ENCODE measurements at regions not wholly inside any gene's neighbourhood (a gene's known extent, or its start where the extent isn't known, plus 50 kb on each side); places are given as distances from the start of the nearest gene placed in this dataset.

DNA sequence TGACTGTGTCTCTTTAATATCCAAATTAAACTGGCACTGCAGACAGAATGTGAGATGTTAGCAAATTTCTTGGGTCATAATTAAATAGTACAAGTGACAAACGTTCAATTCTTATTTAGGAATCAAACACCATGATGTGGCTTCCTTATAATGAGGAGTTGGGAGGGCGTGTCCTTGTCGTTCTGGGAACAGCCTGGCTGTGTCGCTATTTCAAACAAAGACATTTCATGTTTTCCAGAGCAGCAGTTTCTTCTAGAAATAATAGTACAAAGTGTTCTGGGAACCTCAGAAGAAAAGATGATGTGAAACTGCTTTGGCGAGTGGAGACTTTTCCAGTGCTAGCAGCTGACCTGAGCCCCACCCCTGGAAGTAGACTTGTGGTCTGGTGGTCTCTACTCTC lies 301.7 kb upstream of the N4BP1 start:
- H3K4me2 ChIP-seq, result no peak overlapping the region
- no peaks in the 10 kb centered on the region for H3K9me2 ChIP-seq
- ChIA-PET POLR2A (no interaction called here), CTCF (interaction anchor here (1.3 kb wide), 1 partner anchor 9 kb away, joined by 3 read pairs; no protein-coding TSS in a partner anchor)
- no peaks in the 10 kb centered on the region for H3K9me3 ChIP-seq
- no peaks in the 10 kb centered on the region for H3K36me3 ChIP-seq (replicated peaks in 1 of 2; ENCODE audit: control insufficient read depth in 1 of 2, insufficient read depth in 2 of 2, low read length in 1 of 2)
- H3K79me2 ChIP-seq (ENCODE audit: insufficient read depth), result no peaks in the 10 kb centered on the region
- H3K27ac ChIP-seq (ENCODE audit: low read depth in 2 of 2, low read length in 1 of 2), result no peak overlapping the region
- H3K4me1 ChIP-seq (ENCODE audit: control insufficient read depth in 1 of 2, insufficient read depth in 2 of 2, low read depth in 1 of 2, low read length in 1 of 2), result no peaks in the 10 kb centered on the region
- WGBS (ENCODE audit: low lambda C conversion rate), result 19% methylated on average over 5 of the region's 5 CpGs
- DNase-seq, result no peak
- H3F3A ChIP-seq (replicated peaks; ENCODE audit: insufficient read depth), result no peaks in the 10 kb centered on the region
- TF ChIP-seq SMC3 (IDR thresholded peaks at IDR 0.05; ENCODE audit: low read depth, low read length), result peak; percentile 17; the same call in 1 of the 2 replicates
- peak; percentile 38 for TF ChIP-seq CTCF (IDR thresholded peaks at IDR 0.05)
- 0 out of 2 replicates have a peak, but pooled peaks have one; percentile 4 for TF ChIP-seq RAD21 (IDR thresholded peaks at IDR 0.05; ENCODE audit: low read length)
- no peak for TF ChIP-seq RXRA (IDR thresholded peaks at IDR 0.05; ENCODE audit: borderline replicate concordance, low read depth)
- no peaks in the 10 kb centered on the region for H4K20me1 ChIP-seq (ENCODE audit: insufficient read depth)
- no peak overlapping the region for H3K4me3 ChIP-seq (ENCODE audit: low read depth in 2 of 2, low read length in 1 of 2)
- no peak overlapping the region for H2AFZ ChIP-seq (ENCODE audit: low read depth)
- no peaks in the 10 kb centered on the region; the same call in 1 of the 2 replicates for H3K27me3 ChIP-seq (ENCODE audit: insufficient read depth)
- no peak overlapping the region for H3K9ac ChIP-seq

DNA sequence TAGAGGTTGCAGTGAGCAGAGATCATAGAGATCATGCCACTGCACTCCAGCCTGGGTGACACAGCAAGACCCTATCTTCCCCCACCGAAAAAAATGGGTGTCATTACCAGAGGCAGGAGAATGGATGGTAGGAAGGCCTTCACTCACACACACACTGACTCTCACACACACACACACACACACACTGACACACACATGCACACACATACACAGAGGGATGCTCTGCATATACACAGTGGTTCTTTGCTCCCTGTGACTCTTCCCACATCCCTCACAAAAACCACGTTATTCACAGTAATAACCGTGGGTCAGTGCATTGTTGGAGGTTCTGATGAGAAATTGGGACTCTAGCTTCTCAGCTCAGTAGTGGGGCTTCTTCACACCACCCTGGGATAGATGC lies 300.2 kb upstream of the N4BP1 start:
- 4% methylated on average over 3 of the region's 3 CpGs for WGBS (ENCODE audit: low lambda C conversion rate)
- Histone ChIP-seq H3K27me3 (ENCODE audit: insufficient read depth) (no peaks in the 10 kb centered on the region; the same call in 1 of the 2 replicates), H3K9me2 (no peaks in the 10 kb centered on the region), H3K4me1 (ENCODE audit: control insufficient read depth in 1 of 2, insufficient read depth in 2 of 2, low read depth in 1 of 2, low read length in 1 of 2) (no peaks in the 10 kb centered on the region), H3K9me3 (no peaks in the 10 kb centered on the region), H3F3A (replicated peaks; ENCODE audit: insufficient read depth) (no peaks in the 10 kb centered on the region), H3K79me2 (ENCODE audit: insufficient read depth) (no peaks in the 10 kb centered on the region), H2AFZ (ENCODE audit: low read depth) (no peak overlapping the region), H3K36me3 (replicated peaks in 1 of 2; ENCODE audit: control insufficient read depth in 1 of 2, insufficient read depth in 2 of 2, low read length in 1 of 2) (no peaks in the 10 kb centered on the region), H4K20me1 (ENCODE audit: insufficient read depth) (no peaks in the 10 kb centered on the region), H3K9ac (no peak overlapping the region), H3K4me3 (ENCODE audit: low read depth in 2 of 2, low read length in 1 of 2) (no peak overlapping the region), H3K4me2 (no peak overlapping the region), H3K27ac (ENCODE audit: low read depth in 2 of 2, low read length in 1 of 2) (no peak overlapping the region)
- DNase-seq, result no peak
- ChIA-PET POLR2A (no interaction called here), CTCF (interaction anchor here (0.7 kb wide), 1 partner anchor 10 kb away, joined by 3 read pairs; no protein-coding TSS in a partner anchor)
- TF ChIP-seq SMC3 (IDR thresholded peaks at IDR 0.05; ENCODE audit: low read depth, low read length) (no peak), RFX5 (IDR thresholded peaks at IDR 0.05; ENCODE audit: low read length) (no peak), FOSL2 (IDR thresholded peaks at IDR 0.05; ENCODE audit: borderline replicate concordance, low read depth) (no peak), EZH2phosphoT487 (IDR thresholded peaks at IDR 0.05; ENCODE audit: borderline replicate concordance, low read depth) (no peak), NRF1 (IDR thresholded peaks at IDR 0.05; ENCODE audit: low read depth, low read length) (no peak), GABPA (IDR thresholded peaks at IDR 0.05; ENCODE audit: low read depth) (no peak), PBX3 (IDR thresholded peaks at IDR 0.05) (no peak), TAF1 (IDR thresholded peaks at IDR 0.05; ENCODE audit: borderline replicate concordance, low read depth, low read length) (no peak), RXRA (IDR thresholded peaks at IDR 0.05; ENCODE audit: borderline replicate concordance, low read depth) (no peak), TCF12 (IDR thresholded peaks at IDR 0.05) (no peak), TEAD4 (IDR thresholded peaks at IDR 0.05; ENCODE audit: borderline replicate concordance, insufficient read depth) (no peak), YY1 (IDR thresholded peaks at IDR 0.05; ENCODE audit: low read depth) (no peak)
- TF ChIP-seq, protein P1, sequence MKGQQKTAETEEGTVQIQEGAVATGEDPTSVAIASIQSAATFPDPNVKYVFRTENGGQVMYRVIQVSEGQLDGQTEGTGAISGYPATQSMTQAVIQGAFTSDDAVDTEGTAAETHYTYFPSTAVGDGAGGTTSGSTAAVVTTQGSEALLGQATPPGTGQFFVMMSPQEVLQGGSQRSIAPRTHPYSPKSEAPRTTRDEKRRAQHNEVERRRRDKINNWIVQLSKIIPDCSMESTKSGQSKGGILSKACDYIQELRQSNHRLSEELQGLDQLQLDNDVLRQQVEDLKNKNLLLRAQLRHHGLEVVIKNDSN (IDR thresholded peaks at IDR 0.05; ENCODE audit: borderline replicate concordance, low read depth), result no peak
- TF ChIP-seq, protein P2, sequence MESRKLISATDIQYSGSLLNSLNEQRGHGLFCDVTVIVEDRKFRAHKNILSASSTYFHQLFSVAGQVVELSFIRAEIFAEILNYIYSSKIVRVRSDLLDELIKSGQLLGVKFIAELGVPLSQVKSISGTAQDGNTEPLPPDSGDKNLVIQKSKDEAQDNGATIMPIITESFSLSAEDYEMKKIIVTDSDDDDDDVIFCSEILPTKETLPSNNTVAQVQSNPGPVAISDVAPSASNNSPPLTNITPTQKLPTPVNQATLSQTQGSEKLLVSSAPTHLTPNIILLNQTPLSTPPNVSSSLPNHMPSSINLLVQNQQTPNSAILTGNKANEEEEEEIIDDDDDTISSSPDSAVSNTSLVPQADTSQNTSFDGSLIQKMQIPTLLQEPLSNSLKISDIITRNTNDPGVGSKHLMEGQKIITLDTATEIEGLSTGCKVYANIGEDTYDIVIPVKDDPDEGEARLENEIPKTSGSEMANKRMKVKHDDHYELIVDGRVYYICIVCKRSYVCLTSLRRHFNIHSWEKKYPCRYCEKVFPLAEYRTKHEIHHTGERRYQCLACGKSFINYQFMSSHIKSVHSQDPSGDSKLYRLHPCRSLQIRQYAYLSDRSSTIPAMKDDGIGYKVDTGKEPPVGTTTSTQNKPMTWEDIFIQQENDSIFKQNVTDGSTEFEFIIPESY (IDR thresholded peaks at IDR 0.05; ENCODE audit: borderline replicate concordance, low read depth), result no peak
- TF ChIP-seq, protein P3, sequence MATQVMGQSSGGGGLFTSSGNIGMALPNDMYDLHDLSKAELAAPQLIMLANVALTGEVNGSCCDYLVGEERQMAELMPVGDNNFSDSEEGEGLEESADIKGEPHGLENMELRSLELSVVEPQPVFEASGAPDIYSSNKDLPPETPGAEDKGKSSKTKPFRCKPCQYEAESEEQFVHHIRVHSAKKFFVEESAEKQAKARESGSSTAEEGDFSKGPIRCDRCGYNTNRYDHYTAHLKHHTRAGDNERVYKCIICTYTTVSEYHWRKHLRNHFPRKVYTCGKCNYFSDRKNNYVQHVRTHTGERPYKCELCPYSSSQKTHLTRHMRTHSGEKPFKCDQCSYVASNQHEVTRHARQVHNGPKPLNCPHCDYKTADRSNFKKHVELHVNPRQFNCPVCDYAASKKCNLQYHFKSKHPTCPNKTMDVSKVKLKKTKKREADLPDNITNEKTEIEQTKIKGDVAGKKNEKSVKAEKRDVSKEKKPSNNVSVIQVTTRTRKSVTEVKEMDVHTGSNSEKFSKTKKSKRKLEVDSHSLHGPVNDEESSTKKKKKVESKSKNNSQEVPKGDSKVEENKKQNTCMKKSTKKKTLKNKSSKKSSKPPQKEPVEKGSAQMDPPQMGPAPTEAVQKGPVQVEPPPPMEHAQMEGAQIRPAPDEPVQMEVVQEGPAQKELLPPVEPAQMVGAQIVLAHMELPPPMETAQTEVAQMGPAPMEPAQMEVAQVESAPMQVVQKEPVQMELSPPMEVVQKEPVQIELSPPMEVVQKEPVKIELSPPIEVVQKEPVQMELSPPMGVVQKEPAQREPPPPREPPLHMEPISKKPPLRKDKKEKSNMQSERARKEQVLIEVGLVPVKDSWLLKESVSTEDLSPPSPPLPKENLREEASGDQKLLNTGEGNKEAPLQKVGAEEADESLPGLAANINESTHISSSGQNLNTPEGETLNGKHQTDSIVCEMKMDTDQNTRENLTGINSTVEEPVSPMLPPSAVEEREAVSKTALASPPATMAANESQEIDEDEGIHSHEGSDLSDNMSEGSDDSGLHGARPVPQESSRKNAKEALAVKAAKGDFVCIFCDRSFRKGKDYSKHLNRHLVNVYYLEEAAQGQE (IDR thresholded peaks at IDR 0.05; ENCODE audit: low read depth, low read length), result no peak
